CD4-positive, alpha-beta T cell (primary cell): ENCODE measurements at regions not wholly inside any gene's neighbourhood (a gene's known extent, or its start where the extent isn't known, plus 50 kb on each side); places are given as distances from the start of the nearest gene placed in this dataset.

Experiments
- ATAC-seq: fragments of 200-7000 bp; cut with Tn5 transposase; one replicate; pipeline ENCODE4 v1.10.0; 2022; ENCODE audit warnings: mild to moderate bottlenecking; ENCODE audit not compliant: poor library complexity
- CTCF ChIA-PET: fragments of 350-600 bp; sonication (Branson Sonifier 250); formaldehyde crosslinking; loops from one replicate; lab custom pipeline; 2021; ENCODE audit warnings: antibody characterized with exemption, inconsistent platforms; lab: Charles Lee
- POLR2A ChIA-PET: fragments of 350-600 bp; sonication (Branson Sonifier 250); formaldehyde crosslinking; loops from one replicate; lab custom pipeline; 2021; ENCODE audit warnings: antibody characterized with exemption, inconsistent platforms; lab: Charles Lee
- DNase-seq, 14 experiments: peaks; one replicate each; pipeline ENCODE4 v3.0.0-alpha.2; 2013 to 2020; ENCODE audit warnings: mixed read lengths in 2 of 14
- H3K27ac ChIP-seq, 2 donors: one replicate each; pipeline versions ENCODE4 v1.5.1 to v1.7.0; 2013; ENCODE audit warnings: low read length in 2 of 2, low read depth in 1 of 2, mild to moderate bottlenecking in 1 of 2
- H3K27me3 ChIP-seq, 2 experiments: 1 replicate in 1 of 2; 2 replicates in 1 of 2; pipeline versions ENCODE4 v1.6.1 to v1.7.0; 2013; ENCODE audit warnings: low read length in 2 of 2, control low read depth in 1 of 2, mild to moderate bottlenecking in 1 of 2, moderate library complexity in 1 of 2; ENCODE audit not compliant: insufficient read depth in 2 of 2, control insufficient read depth in 1 of 2
- H3K36me3 ChIP-seq: one replicate; pipeline ENCODE4 v1.6.1; 2013; ENCODE audit warnings: low read length, control low read depth; ENCODE audit not compliant: insufficient read depth
- H3K4me1 ChIP-seq: one replicate; pipeline ENCODE4 v1.6.1; 2013; ENCODE audit warnings: low read length, control low read depth; ENCODE audit not compliant: insufficient read depth
- H3K4me3 ChIP-seq: one replicate; pipeline ENCODE4 v1.5.1; 2013; ENCODE audit warnings: mild to moderate bottlenecking, low read length, moderate library complexity
- H3K9me3 ChIP-seq, 2 experiments: 1 replicate in 1 of 2; 2 replicates in 1 of 2; pipeline versions ENCODE4 v1.6.1 to v1.7.0; 2013; ENCODE audit warnings: low read length in 2 of 2, mild to moderate bottlenecking in 2 of 2, control low read depth in 1 of 2, moderate library complexity in 1 of 2; ENCODE audit not compliant: control insufficient read depth in 1 of 2, insufficient read depth in 1 of 2
- H3K27ac Mint-ChIP-seq: one replicate; pipeline ENCODE4 v1.8.0; 2020; ENCODE audit warnings: mixed read lengths
- H3K27me3 Mint-ChIP-seq: one replicate; pipeline ENCODE4 v1.8.0; 2021; ENCODE audit warnings: mixed read lengths
- H3K36me3 Mint-ChIP-seq: one replicate; pipeline ENCODE4 v1.8.0; 2021; ENCODE audit warnings: low read depth, mixed read lengths
- H3K4me1 Mint-ChIP-seq: one replicate; pipeline ENCODE4 v1.8.0; 2021; ENCODE audit warnings: low read depth, mixed read lengths
- H3K4me3 Mint-ChIP-seq: one replicate; pipeline ENCODE4 v1.8.0; 2020; ENCODE audit warnings: mild to moderate bottlenecking, mixed read lengths
- H3K9me3 Mint-ChIP-seq: one replicate; pipeline ENCODE4 v1.8.0; 2020; ENCODE audit warnings: mixed read lengths
- CTCF ChIP-seq: fragments of 200-600 bp; IDR thresholded peaks from one replicate; pipeline ENCODE4 v1.8.0; 2022; ENCODE audit warnings: antibody characterized with exemption, mild to moderate bottlenecking
- intact Hi-C, 2 experiments: fragments of 100-400 bp; cut with DNase I in 1 of 2; cut with micrococcal nuclease in 1 of 2; formaldehyde crosslinking; loops; one replicate each; pipeline versions ENCODE4 v1.15.1 to v1.9.0; 2023 to 2025; cut with DNase I, micrococcal nuclease

GRCh38 chr3:72679540-72680198, 168.6 kb downstream of the SHQ1 start:
- no peak overlapping the region for H3K4me3 ChIP-seq
- H3K27ac ChIP-seq = no peak overlapping the region
- Mint-ChIP-seq H3K27me3 (no peaks in the 10 kb centered on the region), H3K9me3 (no peaks in the 10 kb centered on the region), H3K36me3 (no peaks in the 10 kb centered on the region), H3K4me1 (no peaks in the 10 kb centered on the region), H3K4me3 (no peak overlapping the region), H3K27ac (no peak overlapping the region)
- ChIA-PET CTCF (no interaction called here), POLR2A (no interaction called here)
- no peaks in the 10 kb centered on the region for H3K36me3 ChIP-seq
- H3K4me1 ChIP-seq = no peaks in the 10 kb centered on the region
- H3K27me3 ChIP-seq = no peaks in the 10 kb centered on the region
- intact Hi-C loops = no loop called here
- ATAC-seq = no peak
- H3K9me3 ChIP-seq = peaks cover 0 to 3% of the 10 kb centered on the region in 2 experiments
- DNase-seq = no peak
- TF ChIP-seq CTCF = no peak

- Mint-ChIP-seq H3K27ac (no peak overlapping the region), H3K4me3 (no peak overlapping the region), H3K9me3 (no peaks in the 10 kb centered on the region), H3K36me3 (no peaks in the 10 kb centered on the region), H3K27me3 (no peaks in the 10 kb centered on the region), H3K4me1 (no peaks in the 10 kb centered on the region)
- Histone ChIP-seq H3K4me1 (no peaks in the 10 kb centered on the region), H3K27ac (no peak overlapping the region), H3K9me3 (peaks cover 0 to 3% of the 10 kb centered on the region in 2 experiments), H3K27me3 (no peaks in the 10 kb centered on the region), H3K36me3 (no peaks in the 10 kb centered on the region), H3K4me3 (no peak overlapping the region)
- TF ChIP-seq CTCF = no peak
- DNase-seq (no peak), ATAC-seq (no peak)
- intact Hi-C loops = no loop called here
- CTCF ChIA-PET = no interaction called here
- POLR2A ChIA-PET = no interaction called here
Measured at GRCh38 chr3:72678867-72679266, 169.4 kb downstream of the SHQ1 start.

GRCh38 chr3:72678380-72678779, 169.9 kb downstream of the SHQ1 start:
- peaks cover 0 to 3% of the 10 kb centered on the region in 2 experiments for H3K9me3 ChIP-seq
- intact Hi-C loops = no loop called here
- H3K36me3 Mint-ChIP-seq = no peaks in the 10 kb centered on the region
- H3K36me3 ChIP-seq = no peaks in the 10 kb centered on the region
- H3K27me3 ChIP-seq = no peaks in the 10 kb centered on the region
- no peak overlapping the region for H3K27ac Mint-ChIP-seq
- CTCF ChIA-PET = no interaction called here
- no peak for TF ChIP-seq CTCF
- H3K4me1 Mint-ChIP-seq = no peaks in the 10 kb centered on the region
- DNase-seq = no peak
- no peak overlapping the region for H3K4me3 ChIP-seq
- H3K27me3 Mint-ChIP-seq = no peaks in the 10 kb centered on the region
- no peaks in the 10 kb centered on the region for H3K9me3 Mint-ChIP-seq
- no peak overlapping the region for H3K27ac ChIP-seq
- no peak overlapping the region for H3K4me3 Mint-ChIP-seq
- no peaks in the 10 kb centered on the region for H3K4me1 ChIP-seq
- no peak for ATAC-seq
- POLR2A ChIA-PET = no interaction called here
